ENCODE measurements at regions not wholly inside any gene's neighbourhood (a gene's known extent, or its start where the extent isn't known, plus 50 kb on each side); places are given as distances from the start of the nearest gene placed in this dataset.

GRCh38 chr2:30314981-30315380, 83.6 kb downstream of the LBH start:
- TF ChIP-seq CTCF (conservative IDR thresholded peaks at IDR 0.05; ENCODE audit: low read depth, low read length) (no peak), EZH2 (IDR thresholded peaks at IDR 0.05; ENCODE audit: borderline replicate concordance, low read depth, low read length, poor library complexity, severe bottlenecking) (no peak)

Measured in A673 (cell line).